ENCODE measurements at regions not wholly inside any gene's neighbourhood (a gene's known extent, or its start where the extent isn't known, plus 50 kb on each side); places are given as distances from the start of the nearest gene placed in this dataset.

DNA sequence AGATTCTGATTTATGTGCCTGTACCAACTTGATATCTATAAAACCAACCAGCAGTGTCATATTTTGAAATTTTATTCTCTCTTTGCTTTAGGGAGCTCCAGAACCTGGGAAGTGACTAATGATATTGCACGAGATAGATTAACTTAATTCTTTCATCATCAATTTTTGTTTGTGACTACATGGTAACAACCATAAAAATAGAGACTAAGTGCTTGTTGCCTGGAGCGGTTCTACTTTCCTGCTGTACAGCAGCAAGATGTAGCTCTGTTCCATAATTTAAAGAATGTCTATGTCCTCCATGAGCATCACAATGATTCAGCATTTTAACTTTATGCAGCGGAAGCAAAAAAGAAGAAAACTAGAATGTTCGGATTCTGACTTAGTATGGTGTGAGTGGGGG lies 275.6 kb downstream of the KLF5 start:
- 74 to 87% (median 78%) methylated on average over 4 of the region's 4 CpGs for WGBS, 3 donors
- Histone ChIP-seq H3K27ac (ENCODE audit: low read depth in 1 of 3, low read length in 2 of 3) (peak overlapping the region in 1 of 3 donors; percentile 20), H3K4me3 (ENCODE audit: low read depth in 1 of 3, low read length in 3 of 3) (no peak overlapping the region), H3K36me3 (ENCODE audit: control insufficient read depth in 3 of 3, insufficient read depth in 2 of 3, low read depth in 1 of 3, low read length in 3 of 3) (no peaks in the 10 kb centered on the region), H3K27me3 (ENCODE audit: control insufficient read depth in 3 of 3, insufficient read depth in 3 of 3, low read length in 3 of 3) (no peaks in the 10 kb centered on the region), H3K4me1 (ENCODE audit: control insufficient read depth in 3 of 3, insufficient read depth in 2 of 3, low read depth in 1 of 3, low read length in 2 of 3) (no peaks in the 10 kb centered on the region), H3K9me3 (ENCODE audit: control insufficient read depth in 2 of 2, insufficient read depth in 1 of 2, low read depth in 1 of 2, low read length in 1 of 2) (no peaks in the 10 kb centered on the region)
- DNase-seq, result no peak
- FAIRE-seq, result no peak

GRCh38 chr13:73331556-73331955 lies 272.8 kb downstream of the KLF5 start:
- peaks cover 0 to 14% (median 0%) of the 10 kb centered on the region in 3 donors for H3K4me1 ChIP-seq (ENCODE audit: control insufficient read depth in 3 of 3, insufficient read depth in 2 of 3, low read depth in 1 of 3, low read length in 2 of 3)
- no peaks in the 10 kb centered on the region for H3K9me3 ChIP-seq (ENCODE audit: control insufficient read depth in 2 of 2, insufficient read depth in 1 of 2, low read depth in 1 of 2, low read length in 1 of 2)
- no peak for FAIRE-seq
- no peaks in the 10 kb centered on the region for H3K27me3 ChIP-seq (ENCODE audit: control insufficient read depth in 3 of 3, insufficient read depth in 3 of 3, low read length in 3 of 3)
- 85 to 89% (median 86%) methylated on average over 1 of the region's 1 CpG for WGBS, 3 donors
- H3K27ac ChIP-seq (ENCODE audit: low read depth in 1 of 3, low read length in 2 of 3), result no peak overlapping the region
- H3K36me3 ChIP-seq (ENCODE audit: control insufficient read depth in 3 of 3, insufficient read depth in 2 of 3, low read depth in 1 of 3, low read length in 3 of 3), result no peaks in the 10 kb centered on the region
- no peak for DNase-seq
- no peak overlapping the region for H3K4me3 ChIP-seq (ENCODE audit: low read depth in 1 of 3, low read length in 3 of 3)

DNA sequence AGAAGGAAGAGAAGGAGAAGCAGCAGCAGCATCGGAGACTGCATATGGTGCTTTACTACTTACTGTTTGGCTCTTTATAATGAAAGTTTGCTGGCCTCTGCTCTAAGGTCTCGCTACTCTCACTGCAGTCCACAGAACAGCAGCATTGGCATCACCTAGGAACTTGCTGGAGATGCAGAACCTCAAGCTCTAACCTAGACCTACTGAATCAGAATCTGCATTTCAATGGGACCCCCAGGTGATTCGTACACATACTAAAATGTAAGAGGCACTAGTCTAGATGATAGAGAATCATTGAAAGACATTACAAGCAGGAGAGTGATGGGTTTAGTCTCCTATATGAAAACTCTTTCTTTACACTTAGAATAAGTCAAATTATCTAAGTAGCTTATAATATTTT lies 270.6 kb downstream of the KLF5 start:
- Histone ChIP-seq H3K27me3 (ENCODE audit: control insufficient read depth in 3 of 3, insufficient read depth in 3 of 3, low read length in 3 of 3) (no peaks in the 10 kb centered on the region), H3K4me1 (ENCODE audit: control insufficient read depth in 3 of 3, insufficient read depth in 2 of 3, low read depth in 1 of 3, low read length in 2 of 3) (peaks cover 0 to 23% (median 2%) of the 10 kb centered on the region in 3 donors), H3K27ac (ENCODE audit: low read depth in 1 of 3, low read length in 2 of 3) (no peak overlapping the region), H3K9me3 (ENCODE audit: control insufficient read depth in 2 of 2, insufficient read depth in 1 of 2, low read depth in 1 of 2, low read length in 1 of 2) (no peaks in the 10 kb centered on the region), H3K4me3 (ENCODE audit: low read depth in 1 of 3, low read length in 3 of 3) (no peak overlapping the region), H3K36me3 (ENCODE audit: control insufficient read depth in 3 of 3, insufficient read depth in 2 of 3, low read depth in 1 of 3, low read length in 3 of 3) (no peaks in the 10 kb centered on the region)
- FAIRE-seq (no peak), DNase-seq (no peak)
- 85 to 97% (median 89%) methylated on average over 3 of the region's 3 CpGs for WGBS, 3 donors

DNA sequence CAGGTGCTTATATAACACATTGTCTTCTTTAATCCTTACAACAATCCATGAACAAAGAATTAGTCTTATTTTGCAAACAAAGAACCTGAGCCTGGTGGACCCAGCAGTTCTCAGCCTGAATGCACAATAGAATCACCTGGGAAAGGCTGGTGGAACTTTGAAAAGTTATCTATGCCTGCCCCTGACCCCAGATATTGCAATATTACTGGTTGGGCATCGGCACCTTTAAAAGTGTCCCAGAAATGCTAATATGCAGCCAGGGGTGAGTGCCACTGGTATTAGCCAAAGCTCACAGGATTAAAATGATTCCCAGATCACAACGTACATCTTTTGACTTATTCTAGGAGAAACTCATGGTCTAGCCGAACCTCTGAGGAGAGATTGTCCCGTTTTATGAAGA lies 268.8 kb downstream of the KLF5 start:
- H3K4me1 ChIP-seq (ENCODE audit: control insufficient read depth in 3 of 3, insufficient read depth in 2 of 3, low read depth in 1 of 3, low read length in 2 of 3), result peaks cover 0 to 23% (median 2%) of the 10 kb centered on the region in 3 donors
- H3K27ac ChIP-seq (ENCODE audit: low read depth in 1 of 3, low read length in 2 of 3), result peak overlapping the region in 1 of 3 donors; percentile 55
- no peak for DNase-seq
- WGBS, 3 donors, result 81 to 83% (median 83%) methylated on average over 4 of the region's 4 CpGs
- no peak for FAIRE-seq
- H3K36me3 ChIP-seq (ENCODE audit: control insufficient read depth in 3 of 3, insufficient read depth in 2 of 3, low read depth in 1 of 3, low read length in 3 of 3), result no peaks in the 10 kb centered on the region
- no peak overlapping the region for H3K4me3 ChIP-seq (ENCODE audit: low read depth in 1 of 3, low read length in 3 of 3)
- H3K9me3 ChIP-seq (ENCODE audit: control insufficient read depth in 2 of 2, insufficient read depth in 1 of 2, low read depth in 1 of 2, low read length in 1 of 2), result no peaks in the 10 kb centered on the region
- H3K27me3 ChIP-seq (ENCODE audit: control insufficient read depth in 3 of 3, insufficient read depth in 3 of 3, low read length in 3 of 3), result no peaks in the 10 kb centered on the region

- peak; percentile 86 for FAIRE-seq
- H3K27ac ChIP-seq (ENCODE audit: low read depth in 1 of 3, low read length in 2 of 3), result peak overlapping the region in 2 of 3 donors; percentile 74 to 76
These were observed 267.1 kb downstream of the KLF5 start for GRCh38 chr13:73325723-73326558.

DNA sequence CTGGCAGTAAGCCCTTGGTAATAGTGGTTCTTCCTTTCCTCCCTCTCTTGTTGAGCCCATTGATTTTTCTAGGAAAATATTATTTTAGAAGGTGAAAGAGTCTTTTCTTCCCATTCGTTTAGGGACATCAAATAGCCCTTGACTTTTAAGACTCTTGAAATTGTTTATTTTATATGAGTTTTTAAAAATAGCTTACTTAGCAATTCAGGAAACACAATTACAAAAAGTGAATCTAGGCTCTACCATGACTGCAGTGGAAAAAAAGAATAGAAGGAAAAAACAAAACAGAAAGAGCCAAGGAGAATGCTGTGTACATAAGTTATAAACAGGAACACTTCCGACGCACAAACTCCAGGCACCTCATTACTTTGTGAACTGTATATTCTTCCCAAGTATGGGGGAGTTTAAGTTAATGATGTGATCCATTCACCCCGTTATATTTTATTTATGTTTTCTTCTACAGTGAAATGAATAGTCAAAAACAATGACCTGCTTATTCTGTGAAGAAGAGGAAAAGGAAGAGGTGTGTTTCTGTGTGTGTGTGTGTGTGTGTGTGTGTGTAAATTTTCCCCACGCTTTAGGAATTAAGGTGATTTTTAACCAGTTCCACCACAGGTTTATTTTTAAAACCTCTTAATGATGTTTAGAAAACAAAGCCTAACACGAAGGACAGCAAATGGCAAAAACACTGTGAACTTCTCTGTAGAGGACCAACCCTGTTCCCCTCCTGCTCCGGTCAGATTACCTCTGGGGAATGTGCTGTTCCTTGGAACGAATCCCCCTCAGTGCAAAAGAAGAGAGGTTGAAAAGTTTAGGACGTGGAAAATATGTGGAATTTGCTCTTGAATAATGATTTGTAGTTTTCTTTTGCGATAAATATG lies 266.3 kb downstream of the KLF5 start:
- H3K36me3 ChIP-seq (ENCODE audit: control insufficient read depth in 3 of 3, insufficient read depth in 2 of 3, low read depth in 1 of 3, low read length in 3 of 3), result no peaks in the 10 kb centered on the region
- H3K9me3 ChIP-seq (ENCODE audit: control insufficient read depth in 2 of 2, insufficient read depth in 1 of 2, low read depth in 1 of 2, low read length in 1 of 2), result no peaks in the 10 kb centered on the region
- 37 to 43% (median 39%) methylated on average over 10 of the region's 10 CpGs for WGBS, 3 donors
- peaks cover 0 to 23% (median 2%) of the 10 kb centered on the region in 3 donors for H3K4me1 ChIP-seq (ENCODE audit: control insufficient read depth in 3 of 3, insufficient read depth in 2 of 3, low read depth in 1 of 3, low read length in 2 of 3)
- no peaks in the 10 kb centered on the region for H3K27me3 ChIP-seq (ENCODE audit: control insufficient read depth in 3 of 3, insufficient read depth in 3 of 3, low read length in 3 of 3)
- DNase-seq, result peak in 1 of 2 donors; percentile 33
- no peak overlapping the region for H3K4me3 ChIP-seq (ENCODE audit: low read depth in 1 of 3, low read length in 3 of 3)
- no peak for FAIRE-seq
- H3K27ac ChIP-seq (ENCODE audit: low read depth in 1 of 3, low read length in 2 of 3), result peak overlapping the region; percentile 73 to 80 (median 74)

More at GRCh38 chr13:73325723-73326558, 267.1 kb downstream of the KLF5 start:
- 9 to 49% (median 30%) methylated on average over 7 of the region's 7 CpGs for WGBS, 3 donors
- H3K27me3 ChIP-seq (ENCODE audit: control insufficient read depth in 3 of 3, insufficient read depth in 3 of 3, low read length in 3 of 3), result no peaks in the 10 kb centered on the region
- H3K4me3 ChIP-seq (ENCODE audit: low read depth in 1 of 3, low read length in 3 of 3), result no peak overlapping the region
- H3K36me3 ChIP-seq (ENCODE audit: control insufficient read depth in 3 of 3, insufficient read depth in 2 of 3, low read depth in 1 of 3, low read length in 3 of 3), result no peaks in the 10 kb centered on the region
- H3K9me3 ChIP-seq (ENCODE audit: control insufficient read depth in 2 of 2, insufficient read depth in 1 of 2, low read depth in 1 of 2, low read length in 1 of 2), result no peaks in the 10 kb centered on the region
- DNase-seq, result peak; percentile 91 to 96
- H3K4me1 ChIP-seq (ENCODE audit: control insufficient read depth in 3 of 3, insufficient read depth in 2 of 3, low read depth in 1 of 3, low read length in 2 of 3), result peaks cover 0 to 23% (median 2%) of the 10 kb centered on the region in 3 donors

GRCh38 chr13:73323615-73324014 lies 264.8 kb downstream of the KLF5 start:
- FAIRE-seq, result no peak
- Histone ChIP-seq H3K27me3 (ENCODE audit: control insufficient read depth in 3 of 3, insufficient read depth in 3 of 3, low read length in 3 of 3) (no peaks in the 10 kb centered on the region), H3K4me3 (ENCODE audit: low read depth in 1 of 3, low read length in 3 of 3) (no peak overlapping the region), H3K36me3 (ENCODE audit: control insufficient read depth in 3 of 3, insufficient read depth in 2 of 3, low read depth in 1 of 3, low read length in 3 of 3) (no peaks in the 10 kb centered on the region), H3K4me1 (ENCODE audit: control insufficient read depth in 3 of 3, insufficient read depth in 2 of 3, low read depth in 1 of 3, low read length in 2 of 3) (peaks cover 0 to 23% (median 2%) of the 10 kb centered on the region in 3 donors), H3K27ac (ENCODE audit: low read depth in 1 of 3, low read length in 2 of 3) (no peak overlapping the region), H3K9me3 (ENCODE audit: control insufficient read depth in 2 of 2, insufficient read depth in 1 of 2, low read depth in 1 of 2, low read length in 1 of 2) (no peaks in the 10 kb centered on the region)
- DNase-seq, result no peak
- 77 to 80% (median 79%) methylated on average over 1 of the region's 1 CpG for WGBS, 3 donors

DNA sequence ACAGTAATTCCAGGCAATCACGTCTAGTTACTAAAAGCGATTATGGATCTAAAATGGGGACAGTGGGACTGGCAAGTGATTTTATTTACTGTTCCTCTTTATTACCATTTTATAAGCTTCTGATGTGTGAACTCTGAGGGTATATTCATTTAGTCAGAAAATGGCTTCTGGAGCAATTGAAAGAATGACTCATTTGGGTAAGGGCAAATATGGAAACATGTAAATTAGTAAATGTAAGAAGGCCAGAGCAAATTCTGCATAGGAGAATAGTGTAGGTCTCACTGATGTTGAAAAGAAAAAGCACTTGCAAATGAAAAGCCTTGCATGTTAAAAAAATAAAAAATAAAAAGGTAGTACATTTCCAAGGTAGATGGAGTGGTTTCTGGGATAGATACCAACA lies 262.2 kb downstream of the KLF5 start:
- no peak overlapping the region for H3K4me3 ChIP-seq (ENCODE audit: low read depth in 1 of 3, low read length in 3 of 3)
- 95 to 97% (median 96%) methylated on average over 2 of the region's 2 CpGs for WGBS, 3 donors
- no peak for FAIRE-seq

More for the DNA sequence above, 262.2 kb downstream of the KLF5 start:
- Histone ChIP-seq H3K9me3 (ENCODE audit: control insufficient read depth in 2 of 2, insufficient read depth in 1 of 2, low read depth in 1 of 2, low read length in 1 of 2) (no peaks in the 10 kb centered on the region), H3K27ac (ENCODE audit: low read depth in 1 of 3, low read length in 2 of 3) (no peak overlapping the region), H3K4me1 (ENCODE audit: control insufficient read depth in 3 of 3, insufficient read depth in 2 of 3, low read depth in 1 of 3, low read length in 2 of 3) (peaks cover 0 to 5% (median 2%) of the 10 kb centered on the region in 3 donors), H3K27me3 (ENCODE audit: control insufficient read depth in 3 of 3, insufficient read depth in 3 of 3, low read length in 3 of 3) (no peaks in the 10 kb centered on the region), H3K36me3 (ENCODE audit: control insufficient read depth in 3 of 3, insufficient read depth in 2 of 3, low read depth in 1 of 3, low read length in 3 of 3) (no peaks in the 10 kb centered on the region)
- DNase-seq, result no peak

All from small intestine (tissue), 7 donors.